ENCODE measurements at regions not wholly inside any gene's neighbourhood (a gene's known extent, or its start where the extent isn't known, plus 50 kb on each side); places are given as distances from the start of the nearest gene placed in this dataset.

DNA sequence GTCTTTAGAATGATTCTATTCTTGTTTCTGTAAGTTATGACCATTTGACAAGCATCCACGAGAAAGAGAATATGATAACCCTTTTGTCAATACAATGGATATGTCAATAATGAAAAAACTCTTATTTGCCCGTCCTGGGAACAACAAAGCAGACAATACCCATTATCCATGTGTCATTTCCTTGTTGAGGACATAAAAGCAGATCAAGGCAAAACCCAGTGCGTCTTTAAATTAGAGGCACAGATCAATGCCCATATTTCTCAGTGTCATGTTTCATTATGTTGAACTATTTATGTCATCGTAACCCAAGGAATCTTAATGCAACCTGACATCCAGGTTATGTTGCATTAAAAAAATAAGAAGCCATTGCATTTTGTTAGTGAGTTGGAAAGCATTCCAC lies 365.0 kb upstream of the CELF4 start:
- TF ChIP-seq CTCF (IDR thresholded peaks at IDR 0.05) = no peak
- TF ChIP-seq POLR2A (IDR thresholded peaks at IDR 0.05) = no peak
- no peak for TF ChIP-seq EP300 (IDR thresholded peaks at IDR 0.05)
